HepG2 (cell line): ENCODE measurements at regions not wholly inside any gene's neighbourhood (a gene's known extent, or its start where the extent isn't known, plus 50 kb on each side); places are given as distances from the start of the nearest gene placed in this dataset.
"Not testable (repeated sequence)": the region's sequence is repeated elsewhere in the genome, so short reads cannot be mapped to it uniquely, and the experiment has no call there.

Experiments
- ATAC-seq: fragments of 200-7000 bp; cut with Tn5 transposase; 3 replicates; pipeline ENCODE4 v1.9.1; 2020; ENCODE audit warnings: mild to moderate bottlenecking, moderate library complexity
- BruUV-seq: library from RNA; stranded (reverse); fragments of 400-500 nt; replicated peaks from 2 replicates; lab custom pipeline; 2021; lab: Mats Ljungman, UMichigan
- CTCF ChIA-PET: fragments of 300-600 bp; formaldehyde crosslinking; extraction: SDS; loops from one replicate; lab custom pipeline; 2021; ENCODE audit warnings: low total read pairs, inconsistent platforms, low intra/inter-chr PET ratio; lab: Yijun Ruan, JAX
- POLR2A ChIA-PET: fragments of 350-600 bp; sonication (Branson Sonifier 250); formaldehyde crosslinking; loops from one replicate; lab custom pipeline; 2020; ENCODE audit warnings: antibody characterized with exemption, inconsistent platforms; lab: Yijun Ruan, JAX
- DNase-seq: peaks from one replicate; pipeline ENCODE4 v3.0.0-alpha.2; 2015; ENCODE audit warnings: low spot score
- FAIRE-seq: peaks from 3 replicates; lab custom pipeline; 2011; peaks lifted over from hg19 to GRCh38; lab: Jason Lieb, UNC
- H2AFZ ChIP-seq: one replicate; pipeline ENCODE4 v1.6.1; 2011; ENCODE audit warnings: low read length, inconsistent platforms
- H3K27ac ChIP-seq: fragments of 300-600 bp; 3 replicates; pipeline ENCODE4 v1.8.0; 2011; ENCODE audit warnings: mixed run types, mild to moderate bottlenecking, mixed read lengths, low read length, inconsistent platforms; ENCODE audit not compliant: insufficient read depth; ENCODE audit errors: extremely low read length
- H3K27me3 ChIP-seq, 2 experiments: fragments of 200-600 bp in 1 of 2; 2 replicates in 1 of 2; 3 replicates in 1 of 2; pipeline versions ENCODE4 v1.6.0 to v1.8.0; 2011; ENCODE audit warnings: low read length in 2 of 2, mild to moderate bottlenecking in 2 of 2, moderate library complexity in 2 of 2, inconsistent platforms in 1 of 2; ENCODE audit not compliant: insufficient read depth in 2 of 2, control insufficient read depth in 1 of 2
- H3K36me3 ChIP-seq, 2 experiments: fragments of 200-600 bp in 1 of 2; replicated peaks in 1 of 2; 2 replicates in 1 of 2; 3 replicates in 1 of 2; pipeline versions ENCODE4 v1.5.1 to v1.8.0; 2011; ENCODE audit warnings: low read length in 2 of 2, inconsistent platforms in 1 of 2; ENCODE audit not compliant: insufficient read depth in 2 of 2, control insufficient read depth in 1 of 2
- H3K4me1 ChIP-seq: 2 replicates; pipeline ENCODE4 v1.5.1; 2012; ENCODE audit warnings: low read length, inconsistent platforms; ENCODE audit not compliant: insufficient read depth
- H3K4me2 ChIP-seq: 2 replicates; pipeline ENCODE4 v1.6.0; 2011; ENCODE audit warnings: low read depth, low read length, inconsistent platforms
- H3K4me3 ChIP-seq, 3 experiments: fragments of 200-600 bp in 1 of 3; sonication (generic), shearing (Covaris generic) in 1 of 3; replicated peaks in 1 of 3; 2 replicates each; pipeline ENCODE4 v1.5.1; 2011 to 2016; ENCODE audit warnings: low read length in 3 of 3, inconsistent platforms in 2 of 3, low read depth in 2 of 3, mild to moderate bottlenecking in 2 of 3, control low read depth in 1 of 3, mixed read lengths in 1 of 3; ENCODE audit not compliant: insufficient read depth in 1 of 3
- H3K79me2 ChIP-seq: one replicate; pipeline ENCODE4 v1.6.1; 2011; ENCODE audit warnings: low read length, inconsistent platforms; ENCODE audit not compliant: insufficient read depth
- H3K9ac ChIP-seq: 2 replicates; pipeline ENCODE4 v1.6.0; 2011; ENCODE audit warnings: mild to moderate bottlenecking, low read depth, low read length, inconsistent platforms; ENCODE audit not compliant: insufficient read depth
- H3K9me3 ChIP-seq: 2 replicates; pipeline ENCODE4 v1.5.1; 2012; ENCODE audit warnings: mild to moderate bottlenecking, low read length
- H4K20me1 ChIP-seq: 2 replicates; pipeline ENCODE4 v1.6.0; 2011; ENCODE audit warnings: inconsistent platforms, mild to moderate bottlenecking, low read length, moderate library complexity; ENCODE audit not compliant: insufficient read depth
- PPARG ChIP-seq: conservative IDR thresholded peaks from 2 replicates; pipeline ENCODE4 v1.6.1; 2016; ENCODE audit warnings: missing biosample characterization, missing genetic modification reagents
- U2AF2 ChIP-seq: fragments of 200-400 bp; formaldehyde crosslinking; IDR thresholded peaks from 2 replicates; pipeline ENCODE4 v1.6.1; 2017; ENCODE audit warnings: low read depth, mild to moderate bottlenecking, low read length
- ZIK1 ChIP-seq: sonication (generic); formaldehyde crosslinking; IDR thresholded peaks from 2 replicates; pipeline ENCODE4 v1.5.0; 2020; ENCODE audit warnings: mild to moderate bottlenecking, low read depth, missing genetic modification reagents, borderline replicate concordance
- ZNF530 ChIP-seq: sonication (generic); formaldehyde crosslinking; IDR thresholded peaks from 2 replicates; pipeline ENCODE4 v1.5.0; 2020; ENCODE audit warnings: low read depth, mild to moderate bottlenecking, missing genetic modification reagents
- ZNF572 ChIP-seq: sonication (generic); formaldehyde crosslinking; IDR thresholded peaks from 2 replicates; pipeline ENCODE4 v1.5.1; 2020; ENCODE audit warnings: mild to moderate bottlenecking, missing genetic modification reagents
- WGBS: methylation state at CpG from one replicate; pipeline ENCODE4 v1.1.6; 2017; ENCODE audit warnings: low lambda C conversion rate; 5-methylcytosine and 5-hydroxymethylcytosine counted together
- in situ Hi-C: cut with HindIII; loops from 2 replicates; pipeline ENCODE4 v1.10.0; 2017; ENCODE audit warnings: low pct_unique_long_range_greater_than_20kb; ENCODE audit not compliant: extremely low pct_ligation_motif_present
- intact Hi-C: fragments of 100-400 bp; cut with micrococcal nuclease; formaldehyde crosslinking; loops from one replicate; pipeline ENCODE4 v1.10.0; 2022; ENCODE audit not compliant: unreplicated experiment
- TF ChIP-seq, protein P1 (sequence below): sonication (generic); formaldehyde crosslinking; IDR thresholded peaks from 2 replicates; pipeline ENCODE4 v1.5.0; 2020; ENCODE audit warnings: mild to moderate bottlenecking, missing genetic modification reagents

DNA sequence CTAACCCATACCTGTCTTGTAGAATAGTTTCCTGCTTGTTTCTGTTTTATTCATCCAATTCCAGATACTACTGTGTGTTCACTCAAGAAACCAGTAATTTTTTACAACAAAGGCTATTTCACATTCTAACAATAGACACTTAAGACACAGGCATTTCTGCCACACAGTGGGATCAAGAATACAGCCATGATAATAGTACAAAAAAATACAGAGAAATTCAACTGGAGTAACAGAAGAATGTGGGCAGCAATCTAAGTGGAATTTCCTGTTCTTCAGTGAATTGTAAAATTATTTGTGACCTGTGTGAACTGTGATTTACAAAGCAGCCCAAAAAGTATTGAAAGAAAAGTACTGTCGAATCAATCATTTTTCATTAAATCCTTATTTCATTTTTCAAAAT lies 282.9 kb downstream of the CCER1 start (continued):
- TF ChIP-seq, protein P1, sequence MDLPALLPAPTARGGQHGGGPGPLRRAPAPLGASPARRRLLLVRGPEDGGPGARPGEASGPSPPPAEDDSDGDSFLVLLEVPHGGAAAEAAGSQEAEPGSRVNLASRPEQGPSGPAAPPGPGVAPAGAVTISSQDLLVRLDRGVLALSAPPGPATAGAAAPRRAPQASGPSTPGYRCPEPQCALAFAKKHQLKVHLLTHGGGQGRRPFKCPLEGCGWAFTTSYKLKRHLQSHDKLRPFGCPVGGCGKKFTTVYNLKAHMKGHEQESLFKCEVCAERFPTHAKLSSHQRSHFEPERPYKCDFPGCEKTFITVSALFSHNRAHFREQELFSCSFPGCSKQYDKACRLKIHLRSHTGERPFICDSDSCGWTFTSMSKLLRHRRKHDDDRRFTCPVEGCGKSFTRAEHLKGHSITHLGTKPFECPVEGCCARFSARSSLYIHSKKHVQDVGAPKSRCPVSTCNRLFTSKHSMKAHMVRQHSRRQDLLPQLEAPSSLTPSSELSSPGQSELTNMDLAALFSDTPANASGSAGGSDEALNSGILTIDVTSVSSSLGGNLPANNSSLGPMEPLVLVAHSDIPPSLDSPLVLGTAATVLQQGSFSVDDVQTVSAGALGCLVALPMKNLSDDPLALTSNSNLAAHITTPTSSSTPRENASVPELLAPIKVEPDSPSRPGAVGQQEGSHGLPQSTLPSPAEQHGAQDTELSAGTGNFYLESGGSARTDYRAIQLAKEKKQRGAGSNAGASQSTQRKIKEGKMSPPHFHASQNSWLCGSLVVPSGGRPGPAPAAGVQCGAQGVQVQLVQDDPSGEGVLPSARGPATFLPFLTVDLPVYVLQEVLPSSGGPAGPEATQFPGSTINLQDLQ (CRISPR knock-in tag), result no peak
- TF ChIP-seq U2AF2 (no peak), ZNF530 (no peak), PPARG (CRISPR knock-in tag) (no peak), ZIK1 (CRISPR knock-in tag) (no peak), ZNF572 (no peak)

DNA sequence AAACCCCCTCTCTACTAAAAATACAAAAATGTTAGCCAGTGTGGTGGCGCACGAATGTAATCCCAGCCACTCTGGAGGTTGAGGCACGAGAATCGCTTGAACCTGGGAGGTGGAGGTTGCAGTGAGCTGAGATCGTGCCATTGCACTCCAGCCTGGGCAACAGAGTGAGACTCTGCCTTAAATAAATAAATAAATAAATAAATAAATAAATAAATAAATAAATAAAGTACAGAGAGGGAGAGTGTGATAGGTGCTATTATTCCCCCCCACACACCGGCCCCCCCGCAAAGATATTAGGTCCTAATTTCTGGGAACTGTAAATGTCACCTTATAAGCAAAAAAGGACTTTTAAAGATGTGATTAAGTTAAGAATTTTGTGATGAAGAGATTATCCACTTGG lies 291.0 kb downstream of the CCER1 start:
- H3K9ac ChIP-seq, in situ Hi-C loops, intact Hi-C loops, FAIRE-seq, DNase-seq, H3K4me2 ChIP-seq, CTCF ChIA-PET, BruUV-seq, H3K4me1 ChIP-seq, H3K4me3 ChIP-seq, H2AFZ ChIP-seq, H4K20me1 ChIP-seq, H3K36me3 ChIP-seq, POLR2A ChIA-PET, H3K27me3 ChIP-seq, ATAC-seq, H3K79me2 ChIP-seq, H3K27ac ChIP-seq: not testable (repeated sequence)
- WGBS, result 38% methylated on average over 7 of the region's 7 CpGs
- peaks cover 17% of the 10 kb centered on the region for H3K9me3 ChIP-seq
